Hepatocyte (in vitro differentiated cells): ENCODE measurements at regions not wholly inside any gene's neighbourhood (a gene's known extent, or its start where the extent isn't known, plus 50 kb on each side); places are given as distances from the start of the nearest gene placed in this dataset.

Experiments
- DNase-seq: peaks from one replicate; pipeline ENCODE4 v3.0.0-alpha.2; 2016; ENCODE audit warnings: low spot score
- H2AFZ ChIP-seq: fragments of 200-600 bp; sonication (generic); 2 replicates; pipeline ENCODE4 v1.6.0; 2016; ENCODE audit warnings: antibody characterized with exemption, mild to moderate bottlenecking
- H3K27ac ChIP-seq: fragments of 200-600 bp; sonication (generic); 2 replicates; pipeline ENCODE4 v1.5.1; 2016; ENCODE audit warnings: mild to moderate bottlenecking
- H3K27me3 ChIP-seq: fragments of 200-600 bp; sonication (generic); 2 replicates; pipeline ENCODE4 v1.6.1; 2016
- H3K36me3 ChIP-seq: fragments of 200-600 bp; sonication (generic); replicated peaks from 2 replicates; pipeline ENCODE4 v1.5.1; 2016; ENCODE audit warnings: low read depth; ENCODE audit not compliant: insufficient read depth
- H3K4me1 ChIP-seq: fragments of 200-600 bp; sonication (generic); 2 replicates; pipeline ENCODE4 v1.5.1; 2016; ENCODE audit warnings: mild to moderate bottlenecking, moderate library complexity; ENCODE audit not compliant: insufficient read depth
- H3K4me2 ChIP-seq: fragments of 200-600 bp; sonication (generic); 2 replicates; pipeline ENCODE4 v1.6.0; 2016
- H3K4me3 ChIP-seq: fragments of 200-600 bp; sonication (generic); 2 replicates; pipeline ENCODE4 v1.5.1; 2016; ENCODE audit warnings: mild to moderate bottlenecking
- H3K79me2 ChIP-seq: fragments of 200-600 bp; sonication (generic); 2 replicates; pipeline ENCODE4 v1.6.0; 2017; ENCODE audit warnings: mild to moderate bottlenecking
- H3K9me2 ChIP-seq: fragments of 200-600 bp; sonication (generic); replicated peaks from 2 replicates; pipeline ENCODE4 v1.6.0; 2017; ENCODE audit warnings: mild to moderate bottlenecking; ENCODE audit not compliant: insufficient read depth
- H3K9me3 ChIP-seq: fragments of 200-600 bp; sonication (generic); 2 replicates; pipeline ENCODE4 v1.5.1; 2016; ENCODE audit warnings: low read depth, mild to moderate bottlenecking
- H4K20me1 ChIP-seq: fragments of 200-600 bp; sonication (generic); 2 replicates; pipeline ENCODE4 v1.6.0; 2016; ENCODE audit warnings: mild to moderate bottlenecking; ENCODE audit not compliant: insufficient read depth, poor library complexity, severe bottlenecking
- EZH2 ChIP-seq: fragments of 200-600 bp; sonication (generic); IDR thresholded peaks from 2 replicates; pipeline ENCODE4 v1.6.1; 2016; ENCODE audit warnings: antibody characterized with exemption, mild to moderate bottlenecking, borderline replicate concordance
- EZH2phosphoT487 ChIP-seq: fragments of 200-600 bp; sonication (generic); IDR thresholded peaks from one replicate; pipeline ENCODE4 v1.6.1; 2018; ENCODE audit warnings: antibody characterized with exemption, mild to moderate bottlenecking, low read depth, moderate library complexity; ENCODE audit not compliant: unreplicated experiment, severe bottlenecking
- WGBS: methylation state at CpG from one replicate; pipeline ENCODE4 v1.1.6; 2016; ENCODE audit warnings: low lambda C conversion rate; ENCODE audit errors: missing lambda C conversion rate; 5-methylcytosine and 5-hydroxymethylcytosine counted together
- TF ChIP-seq, protein P1 (sequence below): fragments of 200-600 bp; sonication (generic); IDR thresholded peaks from 2 replicates; pipeline ENCODE4 v1.5.1; 2016; ENCODE audit warnings: antibody characterized with exemption, mild to moderate bottlenecking; ENCODE audit not compliant: poor library complexity

DNA sequence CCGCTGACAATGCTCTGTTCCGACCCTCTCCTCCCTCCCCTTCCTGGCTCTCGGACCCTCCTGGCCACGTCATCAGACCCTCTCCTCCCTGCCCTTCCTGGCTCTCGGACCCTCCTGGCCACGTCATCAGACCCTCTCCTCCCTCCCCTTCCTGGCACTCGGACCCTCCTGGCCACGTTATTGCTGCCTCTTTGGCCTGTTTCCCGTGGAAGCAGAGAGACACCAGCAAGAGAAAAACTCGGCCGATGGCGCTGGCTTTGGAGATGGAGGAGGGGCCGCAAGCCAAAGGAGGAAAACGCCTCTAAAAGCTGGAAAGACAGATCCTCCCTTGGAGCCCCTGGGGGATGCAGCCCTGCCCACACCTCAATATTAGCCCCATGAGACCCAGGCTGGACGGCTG lies 463.3 kb downstream of the BRD1 start:
- no peak overlapping the region for H2AFZ ChIP-seq
- H3K4me1 ChIP-seq, result peaks cover 4% of the 10 kb centered on the region
- H3K9me3 ChIP-seq, result no peaks in the 10 kb centered on the region
- H3K9me2 ChIP-seq, result no peaks in the 10 kb centered on the region
- H3K36me3 ChIP-seq, result no peaks in the 10 kb centered on the region
- H3K4me2 ChIP-seq, result no peak overlapping the region
- WGBS, result 92% methylated on average over 15 of the region's 15 CpGs
- H3K27me3 ChIP-seq, result no peaks in the 10 kb centered on the region
- no peaks in the 10 kb centered on the region for H4K20me1 ChIP-seq
- H3K4me3 ChIP-seq, result no peak overlapping the region
- TF ChIP-seq, protein P1, sequence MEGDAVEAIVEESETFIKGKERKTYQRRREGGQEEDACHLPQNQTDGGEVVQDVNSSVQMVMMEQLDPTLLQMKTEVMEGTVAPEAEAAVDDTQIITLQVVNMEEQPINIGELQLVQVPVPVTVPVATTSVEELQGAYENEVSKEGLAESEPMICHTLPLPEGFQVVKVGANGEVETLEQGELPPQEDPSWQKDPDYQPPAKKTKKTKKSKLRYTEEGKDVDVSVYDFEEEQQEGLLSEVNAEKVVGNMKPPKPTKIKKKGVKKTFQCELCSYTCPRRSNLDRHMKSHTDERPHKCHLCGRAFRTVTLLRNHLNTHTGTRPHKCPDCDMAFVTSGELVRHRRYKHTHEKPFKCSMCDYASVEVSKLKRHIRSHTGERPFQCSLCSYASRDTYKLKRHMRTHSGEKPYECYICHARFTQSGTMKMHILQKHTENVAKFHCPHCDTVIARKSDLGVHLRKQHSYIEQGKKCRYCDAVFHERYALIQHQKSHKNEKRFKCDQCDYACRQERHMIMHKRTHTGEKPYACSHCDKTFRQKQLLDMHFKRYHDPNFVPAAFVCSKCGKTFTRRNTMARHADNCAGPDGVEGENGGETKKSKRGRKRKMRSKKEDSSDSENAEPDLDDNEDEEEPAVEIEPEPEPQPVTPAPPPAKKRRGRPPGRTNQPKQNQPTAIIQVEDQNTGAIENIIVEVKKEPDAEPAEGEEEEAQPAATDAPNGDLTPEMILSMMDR, result no peak
- no peak for TF ChIP-seq EZH2phosphoT487
- TF ChIP-seq EZH2, result no peak
- H3K27ac ChIP-seq, result no peak overlapping the region
- DNase-seq, result no peak
- no peaks in the 10 kb centered on the region for H3K79me2 ChIP-seq

- H3K27ac ChIP-seq, result no peak overlapping the region
- no peak overlapping the region for H3K4me2 ChIP-seq
- WGBS, result 93% methylated on average over 27 of the region's 27 CpGs
- H3K9me3 ChIP-seq, result no peaks in the 10 kb centered on the region
- DNase-seq, result no peak
- H3K79me2 ChIP-seq, result no peaks in the 10 kb centered on the region
- no peak overlapping the region for H3K4me3 ChIP-seq
- peaks cover 4% of the 10 kb centered on the region for H3K4me1 ChIP-seq
- H3K9me2 ChIP-seq, result no peaks in the 10 kb centered on the region
- H3K27me3 ChIP-seq, result no peaks in the 10 kb centered on the region
- no peaks in the 10 kb centered on the region for H3K36me3 ChIP-seq
- H4K20me1 ChIP-seq, result no peaks in the 10 kb centered on the region
- no peak overlapping the region for H2AFZ ChIP-seq
- no peak for TF ChIP-seq EZH2phosphoT487
- TF ChIP-seq EZH2, result no peak
- TF ChIP-seq, protein P1, result no peak
These were observed 464.0 kb downstream of the BRD1 start for GRCh38 chr22:49363526-49364230.

- Histone ChIP-seq H4K20me1 (no peaks in the 10 kb centered on the region), H3K79me2 (no peaks in the 10 kb centered on the region), H3K9me2 (no peaks in the 10 kb centered on the region), H2AFZ (no peak overlapping the region), H3K4me3 (no peak overlapping the region), H3K9me3 (no peaks in the 10 kb centered on the region), H3K36me3 (no peaks in the 10 kb centered on the region), H3K27ac (peak overlapping the region; percentile 9), H3K27me3 (no peaks in the 10 kb centered on the region), H3K4me2 (peak overlapping the region; percentile 26), H3K4me1 (peaks cover 4% of the 10 kb centered on the region)
- peak; percentile 61 for DNase-seq
- TF ChIP-seq EZH2phosphoT487, result no peak
- TF ChIP-seq, protein P1, result no peak
- TF ChIP-seq EZH2, result no peak
- WGBS, result 56% methylated on average over 13 of the region's 13 CpGs
These were observed 465.3 kb downstream of the BRD1 start for GRCh38 chr22:49362211-49362839.
